SK-N-SH (cell line): ENCODE measurements at regions not wholly inside any gene's neighbourhood (a gene's known extent, or its start where the extent isn't known, plus 50 kb on each side); places are given as distances from the start of the nearest gene placed in this dataset.

Source experiments
- CHD2 ChIP-seq: fragments of 150-350 bp; IDR thresholded peaks from 2 replicates; pipeline ENCODE4 v1.6.1; 2018; ENCODE audit warnings: low read length; ENCODE audit not compliant: partially characterized antibody
- EP300 ChIP-seq, 2 experiments: IDR thresholded peaks; 2 replicates each; pipeline versions ENCODE4 v1.4.0 to v1.6.1; 2012; ENCODE audit warnings: borderline replicate concordance in 1 of 2, low read depth in 1 of 2, low read length in 1 of 2
- MAX ChIP-seq: IDR thresholded peaks from 2 replicates; pipeline ENCODE4 v1.4.0; 2012; ENCODE audit warnings: low read depth
- RAD21 ChIP-seq: IDR thresholded peaks from 2 replicates; pipeline ENCODE4 v1.6.1; 2012; ENCODE audit warnings: mild to moderate bottlenecking, low read length
- RCOR1 ChIP-seq: fragments of 150-350 bp; IDR thresholded peaks from 2 replicates; pipeline ENCODE4 v1.6.1; 2017; ENCODE audit warnings: antibody characterized with exemption, low read length
- SIN3A ChIP-seq: IDR thresholded peaks from 2 replicates; pipeline ENCODE4 v1.6.1; 2012; ENCODE audit warnings: low read depth, mild to moderate bottlenecking, low read length, moderate library complexity, borderline replicate concordance
- SMC3 ChIP-seq: IDR thresholded peaks from 2 replicates; pipeline ENCODE4 v1.6.1; 2012; ENCODE audit warnings: low read depth, low read length, improper control_type of control experiment
- TAF1 ChIP-seq: IDR thresholded peaks from 2 replicates; pipeline ENCODE4 v1.6.1; 2012; ENCODE audit warnings: low read depth, mild to moderate bottlenecking, low read length, moderate library complexity, borderline replicate concordance
- TF ChIP-seq, protein P1 (sequence below): fragments of 200-600 bp; sonication (generic); IDR thresholded peaks from 2 replicates; pipeline ENCODE4 v1.6.1; 2017; ENCODE audit warnings: antibody characterized with exemption, mild to moderate bottlenecking, moderate library complexity

GRCh38 chr4:125676156-125676555, 361.4 kb downstream of the FAT4 start:
- TF ChIP-seq, protein P1, sequence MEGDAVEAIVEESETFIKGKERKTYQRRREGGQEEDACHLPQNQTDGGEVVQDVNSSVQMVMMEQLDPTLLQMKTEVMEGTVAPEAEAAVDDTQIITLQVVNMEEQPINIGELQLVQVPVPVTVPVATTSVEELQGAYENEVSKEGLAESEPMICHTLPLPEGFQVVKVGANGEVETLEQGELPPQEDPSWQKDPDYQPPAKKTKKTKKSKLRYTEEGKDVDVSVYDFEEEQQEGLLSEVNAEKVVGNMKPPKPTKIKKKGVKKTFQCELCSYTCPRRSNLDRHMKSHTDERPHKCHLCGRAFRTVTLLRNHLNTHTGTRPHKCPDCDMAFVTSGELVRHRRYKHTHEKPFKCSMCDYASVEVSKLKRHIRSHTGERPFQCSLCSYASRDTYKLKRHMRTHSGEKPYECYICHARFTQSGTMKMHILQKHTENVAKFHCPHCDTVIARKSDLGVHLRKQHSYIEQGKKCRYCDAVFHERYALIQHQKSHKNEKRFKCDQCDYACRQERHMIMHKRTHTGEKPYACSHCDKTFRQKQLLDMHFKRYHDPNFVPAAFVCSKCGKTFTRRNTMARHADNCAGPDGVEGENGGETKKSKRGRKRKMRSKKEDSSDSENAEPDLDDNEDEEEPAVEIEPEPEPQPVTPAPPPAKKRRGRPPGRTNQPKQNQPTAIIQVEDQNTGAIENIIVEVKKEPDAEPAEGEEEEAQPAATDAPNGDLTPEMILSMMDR: no peak
- no peak for TF ChIP-seq CHD2
- TF ChIP-seq SMC3: no peak
- no peak for TF ChIP-seq TAF1
- no peak for TF ChIP-seq RCOR1
- no peak for TF ChIP-seq RAD21
- no peak for TF ChIP-seq EP300 (IDR thresholded peaks at IDR 0.05; ENCODE audit: borderline replicate concordance in 1 of 2, low read depth in 1 of 2, low read length in 1 of 2)
- TF ChIP-seq MAX: no peak
- no peak for TF ChIP-seq SIN3A
